CD14-positive monocyte (primary cell): ENCODE measurements at regions not wholly inside any gene's neighbourhood (a gene's known extent, or its start where the extent isn't known, plus 50 kb on each side); places are given as distances from the start of the nearest gene placed in this dataset.

Source experiments
- DNase-seq, 3 donors: peaks; one replicate each; pipeline ENCODE4 v3.0.0-alpha.2; 2011 to 2022
- H2AFZ ChIP-seq: 2 replicates; pipeline ENCODE4 v1.6.0; 2012; ENCODE audit warnings: mild to moderate bottlenecking, low read depth, low read length, inconsistent platforms; ENCODE audit not compliant: insufficient read depth, poor library complexity, severe bottlenecking
- H3K27ac ChIP-seq, 2 donors: 1 replicate in 1 of 2; 2 replicates in 1 of 2; pipeline ENCODE4 v1.5.1; 2012 to 2013; ENCODE audit warnings: low read length in 2 of 2, control low read depth in 1 of 2, inconsistent platforms in 1 of 2, low read depth in 1 of 2, mild to moderate bottlenecking in 1 of 2
- H3K27me3 ChIP-seq, 2 donors: one replicate each; pipeline versions ENCODE4 v1.6.0 to v1.6.1; 2011 to 2013; ENCODE audit warnings: low read length in 2 of 2; ENCODE audit not compliant: control insufficient read depth in 2 of 2, insufficient read depth in 2 of 2
- H3K36me3 ChIP-seq, 2 donors: replicated peaks in 1 of 2; 1 replicate in 1 of 2; 2 replicates in 1 of 2; pipeline versions ENCODE4 v1.5.1 to v1.6.1; 2012 to 2013; ENCODE audit warnings: low read length in 2 of 2, control low read depth in 1 of 2, inconsistent platforms in 1 of 2, mild to moderate bottlenecking in 1 of 2; ENCODE audit not compliant: insufficient read depth in 2 of 2, control insufficient read depth in 1 of 2
- H3K4me1 ChIP-seq, 2 donors: 1 replicate in 1 of 2; 2 replicates in 1 of 2; pipeline versions ENCODE4 v1.5.1 to v1.6.1; 2012 to 2013; ENCODE audit warnings: low read length in 2 of 2, control low read depth in 1 of 2, inconsistent platforms in 1 of 2, mild to moderate bottlenecking in 1 of 2, moderate library complexity in 1 of 2; ENCODE audit not compliant: insufficient read depth in 2 of 2, control insufficient read depth in 1 of 2
- H3K4me2 ChIP-seq: replicated peaks from 2 replicates; pipeline ENCODE3; 2012; ENCODE audit warnings: low read length, moderate library complexity, mild to moderate bottlenecking; ENCODE audit not compliant: poor library complexity, severe bottlenecking; ENCODE audit errors: extremely low read depth
- H3K4me3 ChIP-seq, 3 experiments: fragments of 200-600 bp in 1 of 3; sonication (generic) in 1 of 3; replicated peaks in 1 of 3; 1 replicate in 2 of 3; 2 replicates in 1 of 3; pipeline ENCODE4 v1.5.1; 2011 to 2013; ENCODE audit warnings: low read length in 3 of 3, mild to moderate bottlenecking in 3 of 3, control low read depth in 2 of 3, low read depth in 2 of 3, inconsistent platforms in 1 of 3, moderate library complexity in 1 of 3
- H3K79me2 ChIP-seq: 2 replicates; pipeline ENCODE4 v1.6.0; 2012; ENCODE audit warnings: mild to moderate bottlenecking, control low read depth, inconsistent platforms, low read length, moderate library complexity; ENCODE audit not compliant: insufficient read depth
- H3K9ac ChIP-seq: 2 replicates; pipeline ENCODE4 v1.6.0; 2017; ENCODE audit warnings: low read length, mild to moderate bottlenecking; ENCODE audit not compliant: insufficient read depth, poor library complexity, severe bottlenecking
- H3K9me3 ChIP-seq, 2 donors: replicated peaks in 1 of 2; 1 replicate in 1 of 2; 2 replicates in 1 of 2; pipeline versions ENCODE4 v1.5.1 to v1.6.1; 2012 to 2013; ENCODE audit warnings: low read length in 2 of 2, control low read depth in 1 of 2; ENCODE audit not compliant: control insufficient read depth in 1 of 2, insufficient read depth in 1 of 2
- H4K20me1 ChIP-seq: 2 replicates; pipeline ENCODE4 v1.6.0; 2012; ENCODE audit warnings: mild to moderate bottlenecking, low read length, control low read depth, moderate library complexity; ENCODE audit not compliant: insufficient read depth
- H3K27ac Mint-ChIP-seq, 7 donors: one replicate each; pipeline ENCODE4 v1.8.0; 2020; ENCODE audit warnings: mild to moderate bottlenecking in 7 of 7, mixed read lengths in 7 of 7, moderate library complexity in 6 of 7, inconsistent platforms in 2 of 7
- H3K27me3 Mint-ChIP-seq, 3 donors: one replicate each; pipeline ENCODE4 v1.8.0; 2021 to 2022; ENCODE audit warnings: low read depth in 3 of 3, mild to moderate bottlenecking in 3 of 3, mixed read lengths in 3 of 3, moderate library complexity in 3 of 3, inconsistent platforms in 1 of 3
- H3K36me3 Mint-ChIP-seq, 2 donors: one replicate each; pipeline ENCODE4 v1.8.0; 2020; ENCODE audit warnings: mixed read lengths in 2 of 2, inconsistent platforms in 1 of 2, mild to moderate bottlenecking in 1 of 2
- H3K4me1 Mint-ChIP-seq: one replicate; pipeline ENCODE4 v1.8.0; 2020; ENCODE audit warnings: mild to moderate bottlenecking, mixed read lengths
- H3K4me3 Mint-ChIP-seq, 2 donors: one replicate each; pipeline ENCODE4 v1.8.0; 2020; ENCODE audit warnings: mild to moderate bottlenecking in 2 of 2, mixed read lengths in 2 of 2, moderate library complexity in 1 of 2
- H3K9me3 Mint-ChIP-seq, 7 donors: one replicate each; pipeline ENCODE4 v1.8.0; 2020 to 2022; ENCODE audit warnings: mixed read lengths in 7 of 7, mild to moderate bottlenecking in 6 of 7, moderate library complexity in 6 of 7, inconsistent platforms in 2 of 7
- WGBS: methylation state at CpG from one replicate; pipeline ENCODE4 v1.1.5; 2013; ENCODE audit warnings: missing lambda C conversion rate; ENCODE audit not compliant: insufficient coverage; 5-methylcytosine and 5-hydroxymethylcytosine counted together
- intact Hi-C, 2 donors: fragments of 100-400 bp; cut with micrococcal nuclease; formaldehyde crosslinking; loops; one replicate each; pipeline versions ENCODE4 v1.15.0 to v1.15.1; 2023
- TF ChIP-seq, protein P1 (sequence below): fragments of 200-600 bp; IDR thresholded peaks from one replicate; pipeline ENCODE4 v1.8.0; 2022; ENCODE audit warnings: antibody characterized with exemption, mild to moderate bottlenecking

DNA sequence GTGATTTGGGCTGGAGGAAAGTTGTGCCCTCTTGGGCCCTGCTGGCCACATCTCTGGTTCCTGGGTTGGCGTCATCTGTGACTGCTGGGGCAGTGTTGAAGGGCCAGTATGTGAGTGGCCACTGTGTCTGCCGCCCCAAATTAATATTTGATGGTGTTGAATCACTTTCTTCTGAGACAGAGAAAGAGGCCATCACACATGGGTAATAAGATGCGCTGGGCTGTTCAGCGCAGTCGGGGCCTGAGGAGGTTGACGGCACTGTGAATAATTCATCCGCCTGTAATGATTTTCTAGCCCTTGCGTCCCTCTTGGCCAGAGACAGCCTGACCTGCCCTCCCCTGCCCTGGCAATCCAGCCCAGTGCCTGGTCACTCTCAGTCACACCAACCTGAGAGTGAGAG, 56.2 kb upstream of the BEGAIN start:
- Mint-ChIP-seq H3K36me3 (no peaks in the 10 kb centered on the region), H3K27me3 (peaks cover 23 to 50% (median 41%) of the 10 kb centered on the region in 3 donors), H3K4me3 (no peak overlapping the region), H3K9me3 (peaks cover 0 to 5% (median 0%) of the 10 kb centered on the region in 7 donors), H3K4me1 (peaks cover 23% of the 10 kb centered on the region), H3K27ac (peak overlapping the region in 1 of 7 donors; percentile 44)
- WGBS: 94% methylated on average over 7 of the region's 8 CpGs
- no peak overlapping the region for H2AFZ ChIP-seq
- no peak overlapping the region for H3K4me2 ChIP-seq
- H3K36me3 ChIP-seq: no peaks in the 10 kb centered on the region
- TF ChIP-seq, protein P1, sequence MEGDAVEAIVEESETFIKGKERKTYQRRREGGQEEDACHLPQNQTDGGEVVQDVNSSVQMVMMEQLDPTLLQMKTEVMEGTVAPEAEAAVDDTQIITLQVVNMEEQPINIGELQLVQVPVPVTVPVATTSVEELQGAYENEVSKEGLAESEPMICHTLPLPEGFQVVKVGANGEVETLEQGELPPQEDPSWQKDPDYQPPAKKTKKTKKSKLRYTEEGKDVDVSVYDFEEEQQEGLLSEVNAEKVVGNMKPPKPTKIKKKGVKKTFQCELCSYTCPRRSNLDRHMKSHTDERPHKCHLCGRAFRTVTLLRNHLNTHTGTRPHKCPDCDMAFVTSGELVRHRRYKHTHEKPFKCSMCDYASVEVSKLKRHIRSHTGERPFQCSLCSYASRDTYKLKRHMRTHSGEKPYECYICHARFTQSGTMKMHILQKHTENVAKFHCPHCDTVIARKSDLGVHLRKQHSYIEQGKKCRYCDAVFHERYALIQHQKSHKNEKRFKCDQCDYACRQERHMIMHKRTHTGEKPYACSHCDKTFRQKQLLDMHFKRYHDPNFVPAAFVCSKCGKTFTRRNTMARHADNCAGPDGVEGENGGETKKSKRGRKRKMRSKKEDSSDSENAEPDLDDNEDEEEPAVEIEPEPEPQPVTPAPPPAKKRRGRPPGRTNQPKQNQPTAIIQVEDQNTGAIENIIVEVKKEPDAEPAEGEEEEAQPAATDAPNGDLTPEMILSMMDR: no peak
- no peak for DNase-seq
- H3K9ac ChIP-seq: no peak overlapping the region
- H4K20me1 ChIP-seq: no peaks in the 10 kb centered on the region
- H3K27ac ChIP-seq: no peak overlapping the region
- intact Hi-C loops: loop anchor here in 1 of 2 donors (5.0 kb wide), 1 partner anchor 196 kb away; no protein-coding TSS in a partner anchor
- H3K9me3 ChIP-seq: no peaks in the 10 kb centered on the region
- no peak overlapping the region for H3K4me3 ChIP-seq
- peaks cover 13% of the 10 kb centered on the region in 2 donors for H3K4me1 ChIP-seq
- H3K79me2 ChIP-seq: no peaks in the 10 kb centered on the region
- H3K27me3 ChIP-seq: peaks cover 3 to 19% of the 10 kb centered on the region in 2 donors

- H4K20me1 ChIP-seq: no peaks in the 10 kb centered on the region
- H3K79me2 ChIP-seq: no peaks in the 10 kb centered on the region
- no peak overlapping the region for H2AFZ ChIP-seq
- H3K9me3 ChIP-seq: no peaks in the 10 kb centered on the region
- H3K27me3 ChIP-seq: peaks cover 3 to 18% of the 10 kb centered on the region in 2 donors
- 74% methylated on average over 5 of the region's 6 CpGs for WGBS
- no peak overlapping the region for H3K9ac ChIP-seq
- H3K27ac Mint-ChIP-seq: no peak overlapping the region
- H3K36me3 ChIP-seq: no peaks in the 10 kb centered on the region
- no peak overlapping the region for H3K4me3 Mint-ChIP-seq
- intact Hi-C loops: loop anchor here (2.0 to 5.0 kb wide), 3 partner anchors 197 to 262 kb away; no protein-coding TSS in a partner anchor
- no peak overlapping the region for H3K27ac ChIP-seq
- no peaks in the 10 kb centered on the region for H3K36me3 Mint-ChIP-seq
- H3K4me1 ChIP-seq: peaks cover 13% of the 10 kb centered on the region in 2 donors
- peaks cover 23% of the 10 kb centered on the region for H3K4me1 Mint-ChIP-seq
- H3K27me3 Mint-ChIP-seq: peaks cover 20 to 44% (median 40%) of the 10 kb centered on the region in 3 donors
- no peak overlapping the region for H3K4me2 ChIP-seq
- H3K4me3 ChIP-seq: no peak overlapping the region
- TF ChIP-seq, protein P1: peak; percentile 4
- no peak for DNase-seq
- H3K9me3 Mint-ChIP-seq: peaks cover 0 to 5% (median 0%) of the 10 kb centered on the region in 7 donors
These were observed 57.2 kb upstream of the BEGAIN start for GRCh38 chr14:100644383-100644782.
